ENCODE measurements at regions not wholly inside any gene's neighbourhood (a gene's known extent, or its start where the extent isn't known, plus 50 kb on each side); places are given as distances from the start of the nearest gene placed in this dataset.

DNA sequence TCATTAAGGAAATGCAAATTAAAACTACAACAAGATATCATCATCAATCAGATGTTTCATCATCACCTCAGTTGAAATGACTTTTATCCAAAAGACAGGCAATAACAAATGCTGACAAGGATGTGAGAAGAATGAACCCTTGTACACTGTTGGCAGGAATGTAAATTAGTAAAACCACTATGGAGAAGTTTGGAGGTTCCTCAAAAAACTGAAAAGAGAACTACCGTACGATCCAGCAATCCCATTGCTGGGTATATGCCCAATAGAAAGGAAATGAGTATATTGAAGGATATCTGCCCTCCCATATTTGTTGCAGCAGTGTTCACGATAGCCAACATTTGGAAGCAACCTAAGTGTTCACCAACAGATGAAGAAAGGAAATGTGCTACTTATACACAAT is 50.6 kb upstream of the STARD8 start:
- POLR2A ChIA-PET (ENCODE audit: unreplicated experiment) = no interaction called here
- intact Hi-C loops (cut with micrococcal nuclease; ENCODE audit: unreplicated experiment) = no loop called here
- CTCF ChIA-PET = no interaction called here
- H3F3A ChIP-seq (ENCODE audit: insufficient read depth, low read depth) = no peaks in the 10 kb centered on the region
- no peaks in the 10 kb centered on the region for H4K20me1 ChIP-seq (ENCODE audit: insufficient read depth)
- no peak for DNase-seq
- no TSS peak for BruUV-seq (replicated peaks)
- no peaks in the 10 kb centered on the region for H3K4me1 ChIP-seq (replicated peaks; ENCODE audit: insufficient read depth)
- H3K4me3 ChIP-seq = no peak overlapping the region
- H3K9me3 ChIP-seq (ENCODE audit: insufficient read depth, low read depth) = no peaks in the 10 kb centered on the region; the same call in 1 of the 2 replicates
- H3K27ac ChIP-seq = no peak overlapping the region
- H3K4me2 ChIP-seq = no peak overlapping the region
- H3K79me2 ChIP-seq (ENCODE audit: low read depth) = no peaks in the 10 kb centered on the region
- no peak overlapping the region for H2AFZ ChIP-seq
- TF ChIP-seq CTCF (conservative IDR thresholded peaks at IDR 0.05) (no peak), EZH2 (IDR thresholded peaks at IDR 0.05; ENCODE audit: low read depth) (no peak)
- H3K27me3 ChIP-seq (ENCODE audit: insufficient read depth, low read depth) = no peaks in the 10 kb centered on the region
- no peaks in the 10 kb centered on the region for H3K36me3 ChIP-seq (ENCODE audit: low read depth)
- no peaks in the 10 kb centered on the region for H3K9me2 ChIP-seq (ENCODE audit: insufficient read depth)
